Ectodermal cell (in vitro differentiated cells): ENCODE measurements at regions not wholly inside any gene's neighbourhood (a gene's known extent, or its start where the extent isn't known, plus 50 kb on each side); places are given as distances from the start of the nearest gene placed in this dataset.
A peak's percentile ranks its signal among the peaks of the same experiment; 100 is the strongest.

ENCODE experiments used
- H3K27ac ChIP-seq: 2 replicates; pipeline ENCODE4 v1.7.0; 2013; ENCODE audit warnings: mild to moderate bottlenecking, low read depth, low read length; ENCODE audit not compliant: insufficient read depth, poor library complexity, severe bottlenecking
- H3K27me3 ChIP-seq: 2 replicates; pipeline ENCODE4 v1.7.0; 2013; ENCODE audit warnings: mild to moderate bottlenecking, low read length; ENCODE audit not compliant: insufficient read depth, control insufficient read depth, poor library complexity, severe bottlenecking
- H3K36me3 ChIP-seq: one replicate; pipeline ENCODE4 v1.7.0; 2013; ENCODE audit warnings: low read length; ENCODE audit not compliant: control insufficient read depth, insufficient read depth
- H3K4me1 ChIP-seq: one replicate; pipeline ENCODE4 v1.7.0; 2013; ENCODE audit warnings: low read length; ENCODE audit not compliant: control insufficient read depth, insufficient read depth
- H3K4me3 ChIP-seq: 2 replicates; pipeline ENCODE4 v1.7.0; 2013; ENCODE audit warnings: low read depth, low read length, control low read depth; ENCODE audit not compliant: insufficient read depth
- H3K9me3 ChIP-seq: 2 replicates; pipeline ENCODE4 v1.7.0; 2013; ENCODE audit warnings: mild to moderate bottlenecking, low read length, moderate library complexity; ENCODE audit not compliant: control insufficient read depth
- WGBS, 2 experiments: methylation state at CpG; one replicate each; pipeline ENCODE4 v1.1.7; 2013; ENCODE audit warnings: missing lambda C conversion rate in 2 of 2; 5-methylcytosine and 5-hydroxymethylcytosine counted together

GRCh38 chr15:93312891-93313486 is 224.0 kb upstream of the RGMA start:
- no peaks in the 10 kb centered on the region for H3K27me3 ChIP-seq
- H3K4me3 ChIP-seq: no peak overlapping the region
- H3K27ac ChIP-seq: peak overlapping the region; percentile 95
- WGBS, 2 experiments: 23 to 30% methylated on average over 7 of the region's 7 CpGs
- no peaks in the 10 kb centered on the region for H3K9me3 ChIP-seq
- peaks cover 43% of the 10 kb centered on the region for H3K4me1 ChIP-seq
- H3K36me3 ChIP-seq: no peaks in the 10 kb centered on the region

- Histone ChIP-seq H3K9me3 (no peaks in the 10 kb centered on the region), H3K4me3 (no peak overlapping the region), H3K36me3 (no peaks in the 10 kb centered on the region), H3K4me1 (peaks cover 53% of the 10 kb centered on the region), H3K27ac (peak overlapping the region; percentile 20), H3K27me3 (no peaks in the 10 kb centered on the region)
- WGBS, 2 experiments: 84% methylated on average over 11 of the region's 11 CpGs
Observed at GRCh38 chr15:93311620-93312019, 222.6 kb upstream of the RGMA start.

GRCh38 chr15:93308026-93308690 is 219.1 kb upstream of the RGMA start:
- 93 to 94% methylated on average over 16 of the region's 16 CpGs for WGBS, 2 experiments
- Histone ChIP-seq H3K4me1 (peaks cover 34% of the 10 kb centered on the region), H3K27ac (no peak overlapping the region), H3K4me3 (no peak overlapping the region), H3K36me3 (no peaks in the 10 kb centered on the region), H3K9me3 (no peaks in the 10 kb centered on the region), H3K27me3 (no peaks in the 10 kb centered on the region)

GRCh38 chr15:93307513-93307912 is 218.5 kb upstream of the RGMA start:
- Histone ChIP-seq H3K27ac (no peak overlapping the region), H3K27me3 (no peaks in the 10 kb centered on the region), H3K9me3 (no peaks in the 10 kb centered on the region), H3K4me1 (peaks cover 29% of the 10 kb centered on the region), H3K36me3 (no peaks in the 10 kb centered on the region), H3K4me3 (no peak overlapping the region)
- 83 to 88% methylated on average over 14 of the region's 14 CpGs for WGBS, 2 experiments

- no peaks in the 10 kb centered on the region for H3K27me3 ChIP-seq
- 86 to 87% methylated on average over 2 of the region's 2 CpGs for WGBS, 2 experiments
- H3K36me3 ChIP-seq: no peaks in the 10 kb centered on the region
- no peaks in the 10 kb centered on the region for H3K9me3 ChIP-seq
- no peak overlapping the region for H3K27ac ChIP-seq
- peaks cover 16% of the 10 kb centered on the region for H3K4me1 ChIP-seq
- H3K4me3 ChIP-seq: no peak overlapping the region
Observed at GRCh38 chr15:93305306-93305705, 216.3 kb upstream of the RGMA start.

- WGBS, 2 experiments: 94 to 96% methylated on average over 6 of the region's 6 CpGs
- Histone ChIP-seq H3K36me3 (no peaks in the 10 kb centered on the region), H3K27me3 (no peaks in the 10 kb centered on the region), H3K27ac (no peak overlapping the region), H3K9me3 (no peaks in the 10 kb centered on the region), H3K4me3 (no peak overlapping the region), H3K4me1 (peaks cover 2% of the 10 kb centered on the region)
Observed at GRCh38 chr15:93302080-93302765, 213.2 kb upstream of the RGMA start.

GRCh38 chr15:93300796-93301195 is 211.8 kb upstream of the RGMA start:
- H3K4me1 ChIP-seq: peaks cover 8% of the 10 kb centered on the region
- WGBS, 2 experiments: 94% methylated on average over 3 of the region's 3 CpGs
- H3K9me3 ChIP-seq: no peaks in the 10 kb centered on the region

GRCh38 chr15:93299675-93300074 is 210.7 kb upstream of the RGMA start:
- Histone ChIP-seq H3K9me3 (no peaks in the 10 kb centered on the region), H3K4me3 (no peak overlapping the region), H3K4me1 (peaks cover 8% of the 10 kb centered on the region), H3K36me3 (no peaks in the 10 kb centered on the region), H3K27me3 (no peaks in the 10 kb centered on the region), H3K27ac (no peak overlapping the region)
- WGBS, 2 experiments: 90 to 94% methylated on average over 6 of the region's 6 CpGs

More at GRCh38 chr15:93300796-93301195, 211.8 kb upstream of the RGMA start:
- H3K27me3 ChIP-seq: no peaks in the 10 kb centered on the region
- H3K27ac ChIP-seq: no peak overlapping the region
- H3K36me3 ChIP-seq: no peaks in the 10 kb centered on the region
- no peak overlapping the region for H3K4me3 ChIP-seq

- Histone ChIP-seq H3K36me3 (no peaks in the 10 kb centered on the region), H3K4me1 (peaks cover 8% of the 10 kb centered on the region), H3K27ac (no peak overlapping the region), H3K9me3 (no peaks in the 10 kb centered on the region), H3K27me3 (no peaks in the 10 kb centered on the region), H3K4me3 (no peak overlapping the region)
- 89 to 91% methylated on average over 9 of the region's 9 CpGs for WGBS, 2 experiments
Observed at GRCh38 chr15:93298901-93299300, 209.9 kb upstream of the RGMA start.

- WGBS, 2 experiments: 56 to 62% methylated on average over 6 of the region's 6 CpGs
- Histone ChIP-seq H3K36me3 (no peaks in the 10 kb centered on the region), H3K9me3 (no peaks in the 10 kb centered on the region), H3K4me3 (no peak overlapping the region), H3K4me1 (peaks cover 8% of the 10 kb centered on the region), H3K27me3 (no peaks in the 10 kb centered on the region), H3K27ac (no peak overlapping the region)
Observed at GRCh38 chr15:93296759-93297500, 207.9 kb upstream of the RGMA start.
